Suppressor macrophage treated with lipopolysaccharide for 4 hours (primary cell): ENCODE measurements at regions not wholly inside any gene's neighbourhood (a gene's known extent, or its start where the extent isn't known, plus 50 kb on each side); places are given as distances from the start of the nearest gene placed in this dataset.
"Not testable (repeated sequence)": the region's sequence is repeated elsewhere in the genome, so short reads cannot be mapped to it uniquely, and the experiment has no call there.

Experiments used
- DNase-seq: peaks from one replicate; pipeline ENCODE4 v3.0.0-alpha.2; 2020

GRCh38 chr7:39758234-39758970 lies 135.0 kb downstream of the RALA start:
- DNase-seq: no peak

DNA sequence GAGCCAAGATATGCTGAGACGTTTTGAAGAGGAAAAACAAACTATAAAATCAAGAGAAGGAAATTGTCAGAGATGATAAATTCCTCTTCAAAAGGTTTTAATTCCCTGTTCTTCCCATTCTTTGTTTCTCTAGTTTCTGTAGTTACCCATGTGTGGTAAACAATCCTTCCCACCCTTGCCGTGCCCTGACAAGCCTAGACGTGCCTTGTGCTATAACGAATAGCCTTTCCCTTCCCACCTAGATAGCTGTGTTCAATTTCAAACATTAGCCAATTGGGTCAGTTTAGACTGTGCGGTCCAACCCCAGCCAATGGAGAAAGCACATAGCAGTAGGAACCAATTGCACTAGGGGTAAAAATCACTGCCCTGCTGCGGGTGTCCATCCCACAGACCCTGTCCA lies 138.1 kb downstream of the RALA start:
- no peak for DNase-seq

- not testable (repeated sequence) for DNase-seq
These were observed 139.1 kb downstream of the RALA start for GRCh38 chr7:39762466-39762865.

DNA sequence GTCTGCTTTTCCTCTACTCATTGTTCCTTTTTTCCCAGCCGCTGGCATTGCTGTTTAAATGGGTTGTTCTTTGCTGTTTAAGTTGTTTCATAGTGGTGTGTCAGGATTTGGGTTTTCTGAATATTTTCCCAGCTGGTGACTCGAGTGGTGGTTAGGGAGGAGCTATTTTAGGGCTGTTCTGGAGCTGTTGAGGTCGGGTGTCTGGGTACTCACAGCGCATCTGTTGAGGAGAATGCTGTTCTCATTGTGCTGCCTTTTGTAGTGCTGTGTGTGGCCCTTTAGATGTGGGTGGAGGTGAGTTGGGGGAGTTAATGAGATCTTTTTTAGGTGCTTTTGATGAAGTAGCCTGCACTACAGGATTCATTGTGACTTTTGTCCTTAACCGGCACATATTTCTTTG lies 139.5 kb downstream of the RALA start:
- not testable (repeated sequence) for DNase-seq

DNA sequence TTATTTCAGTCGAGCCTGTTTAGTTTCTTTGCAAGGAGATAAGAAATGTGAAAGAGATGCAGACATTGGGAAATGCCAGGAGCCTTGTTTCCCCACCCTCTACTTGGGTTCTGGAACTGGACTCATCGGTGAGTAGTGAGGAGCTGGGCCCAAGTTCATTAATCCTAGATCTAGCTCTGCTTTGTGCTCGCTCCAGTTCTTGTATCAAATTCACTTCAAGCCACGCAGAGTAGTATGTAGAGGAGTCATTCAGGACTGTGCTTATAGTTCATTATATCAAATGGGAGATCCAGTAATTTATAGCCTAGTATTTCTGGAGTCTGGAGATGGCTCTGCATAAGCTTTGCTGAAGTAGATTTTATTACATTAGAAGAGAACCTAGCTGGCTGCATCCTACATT lies 142.5 kb downstream of the RALA start:
- DNase-seq: not testable (repeated sequence)

DNA sequence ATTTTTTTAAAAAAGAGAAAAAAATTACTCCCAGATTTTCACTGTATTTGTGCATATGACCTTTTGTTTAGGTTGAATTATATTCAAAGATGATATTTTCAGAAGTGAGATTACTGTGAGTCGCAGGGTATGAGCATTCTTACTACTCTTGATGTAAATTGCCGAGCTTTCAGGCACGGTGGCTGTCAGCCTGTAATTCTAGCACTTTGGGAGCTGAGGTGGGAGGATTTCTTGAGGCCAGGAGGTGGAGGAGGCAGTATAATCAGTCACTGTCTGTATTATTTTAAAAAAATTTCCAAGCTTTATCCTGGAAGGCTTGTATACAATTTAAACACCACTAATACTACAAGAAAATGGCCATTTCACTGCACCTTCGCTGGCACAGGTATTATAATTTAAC lies 145.1 kb downstream of the RALA start:
- DNase-seq: not testable (repeated sequence)

DNA sequence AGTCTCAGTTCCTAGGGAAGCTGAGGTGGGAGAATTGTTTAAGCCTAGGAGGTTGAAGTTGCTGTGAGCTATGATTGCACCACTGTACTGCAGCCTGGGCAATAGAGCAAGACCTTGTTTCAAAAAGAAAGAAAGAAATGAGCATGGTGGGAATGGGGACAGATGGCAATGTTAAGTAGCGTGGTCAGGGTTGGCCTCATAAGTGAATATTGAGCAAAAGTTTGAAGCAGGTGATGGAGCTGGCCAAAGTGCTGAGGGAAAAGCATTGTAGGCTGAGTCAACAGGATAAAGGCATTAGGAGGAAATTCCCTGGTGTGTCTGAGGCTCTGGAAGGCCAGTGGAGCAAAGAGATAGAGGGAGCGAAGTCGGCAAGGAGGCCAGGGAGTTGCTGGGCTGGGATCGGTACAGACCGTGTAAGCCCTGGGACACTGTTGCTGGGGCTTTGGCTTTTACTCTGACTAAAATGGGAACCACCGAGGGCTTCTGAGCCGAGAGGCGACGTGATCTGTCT lies 151.0 kb downstream of the RALA start:
- DNase-seq: not testable (repeated sequence)

DNA sequence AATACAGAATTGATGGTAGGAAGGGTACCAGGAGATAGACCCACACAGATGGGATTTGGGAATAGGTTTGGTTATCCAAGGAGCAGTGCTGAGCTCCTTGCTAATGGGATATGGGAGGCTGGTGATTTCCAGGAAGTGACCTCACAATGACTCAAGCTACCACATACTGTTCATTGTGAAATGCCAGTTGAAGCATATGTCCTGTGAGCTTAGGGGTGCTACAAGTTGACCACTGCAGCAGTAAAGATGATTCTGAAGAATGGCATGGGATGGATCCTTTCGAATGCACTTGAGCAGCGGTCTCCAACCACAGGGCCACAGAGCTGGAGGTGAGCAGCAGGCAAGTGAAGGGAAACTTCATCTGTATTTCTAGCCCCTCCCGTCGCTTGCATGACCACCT lies 158.2 kb downstream of the RALA start:
- DNase-seq: peak; percentile 3

DNA sequence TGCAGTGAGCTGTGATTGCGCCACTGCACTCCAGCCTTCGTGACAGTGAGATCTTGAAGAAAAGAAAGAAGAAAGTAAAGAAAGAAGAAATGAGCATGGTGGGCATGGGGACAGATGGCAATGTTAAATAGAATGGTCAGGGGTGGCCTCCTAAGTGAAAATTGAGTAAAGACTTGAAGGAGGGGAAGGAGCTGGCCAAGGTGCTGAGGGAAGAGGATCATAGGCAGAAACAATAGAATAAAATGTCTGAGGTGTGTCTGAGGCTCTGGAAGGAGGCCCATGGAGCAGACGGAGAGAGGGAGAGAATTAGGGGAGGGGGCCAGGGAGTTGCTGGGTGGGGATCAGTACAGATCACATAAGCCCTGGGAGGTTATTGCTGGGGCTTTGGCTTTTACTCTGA lies 163.1 kb downstream of the RALA start:
- not testable (repeated sequence) for DNase-seq

DNA sequence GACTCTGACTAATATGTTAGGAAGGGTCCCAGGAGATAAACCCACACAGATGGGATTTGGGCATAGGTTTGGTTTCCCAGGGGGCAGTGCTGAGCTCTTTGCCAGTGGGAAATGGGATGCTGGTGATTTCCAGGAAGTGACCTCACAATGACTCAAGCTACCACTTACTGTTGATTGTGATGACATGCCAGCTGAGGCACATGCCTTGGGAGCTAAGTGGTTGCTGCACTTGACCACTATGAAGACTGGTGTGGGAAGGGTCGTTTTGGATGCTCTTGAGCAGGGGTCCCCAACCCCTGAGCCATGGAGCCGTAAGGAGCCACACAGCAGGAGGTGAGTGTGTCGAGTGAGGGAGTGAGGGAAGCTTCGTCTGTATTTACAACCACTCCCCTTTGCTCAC lies 159.0 kb upstream of the CDK13 start:
- peak; percentile 6 for DNase-seq

GRCh38 chr7:39791911-39792310 lies 158.1 kb upstream of the CDK13 start:
- DNase-seq: not testable (repeated sequence)

DNA sequence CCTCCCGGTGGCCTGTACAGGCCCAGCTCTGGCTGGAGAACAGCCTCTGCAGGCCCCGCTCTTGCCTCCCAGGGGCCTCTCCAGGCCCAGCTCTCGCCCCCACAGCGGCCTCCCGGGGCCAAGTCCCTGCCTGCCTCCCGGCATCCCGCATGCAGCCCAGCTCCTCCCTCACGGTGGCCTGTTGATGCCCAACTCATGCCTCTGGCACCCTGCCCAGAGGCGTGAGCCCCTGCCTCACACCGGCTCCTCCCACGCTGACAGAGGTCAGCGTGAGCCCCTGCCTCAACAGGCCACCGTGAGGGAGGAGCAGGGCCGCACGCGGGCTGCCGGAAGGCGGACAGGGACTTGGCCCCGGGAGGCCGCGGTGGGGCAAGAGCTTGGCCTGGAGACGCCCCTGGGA lies 157.0 kb upstream of the CDK13 start:
- not testable (repeated sequence) for DNase-seq

- DNase-seq: not testable (repeated sequence)
These were observed 156.2 kb upstream of the CDK13 start for GRCh38 chr7:39793851-39794250.

DNA sequence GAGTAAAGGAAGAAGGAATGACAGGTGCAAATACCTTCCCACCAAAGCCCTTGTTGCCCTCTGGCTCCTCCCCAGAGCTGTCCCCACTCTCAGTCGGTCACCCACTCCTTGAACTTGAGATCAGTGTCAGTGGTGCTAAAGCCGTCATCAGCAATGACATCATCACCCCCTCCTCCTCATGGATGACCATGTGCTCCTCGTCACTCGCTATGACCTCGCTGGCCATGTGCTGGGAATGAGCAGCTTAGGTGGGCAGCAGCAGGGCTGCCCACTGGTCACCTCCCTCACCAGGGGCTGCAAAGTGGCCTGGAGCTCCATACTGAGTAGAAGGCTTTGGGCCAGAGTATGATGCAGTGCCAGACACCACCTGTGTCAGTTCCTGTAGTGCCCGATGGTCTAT lies 153.1 kb upstream of the CDK13 start:
- DNase-seq: not testable (repeated sequence)

DNA sequence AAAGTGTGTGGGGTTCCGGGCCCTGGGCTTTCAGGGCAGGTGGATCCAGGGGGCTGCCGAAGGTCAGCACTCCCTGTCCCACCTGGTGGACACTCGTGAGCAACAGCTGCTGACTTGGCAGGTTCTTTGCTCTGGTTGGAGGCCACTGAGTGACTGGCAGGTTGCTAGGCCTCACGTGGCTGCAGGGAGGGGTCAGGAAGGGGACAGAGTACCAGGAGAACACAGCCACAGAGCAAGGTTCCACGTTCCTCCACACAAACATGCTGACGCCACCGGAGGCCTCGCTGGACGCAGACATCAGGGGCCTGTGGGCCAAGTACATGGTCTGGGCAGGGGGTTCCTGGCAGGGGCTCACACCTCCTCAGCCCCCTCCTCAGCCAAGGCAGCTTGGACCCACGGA lies 152.0 kb upstream of the CDK13 start:
- not testable (repeated sequence) for DNase-seq

DNA sequence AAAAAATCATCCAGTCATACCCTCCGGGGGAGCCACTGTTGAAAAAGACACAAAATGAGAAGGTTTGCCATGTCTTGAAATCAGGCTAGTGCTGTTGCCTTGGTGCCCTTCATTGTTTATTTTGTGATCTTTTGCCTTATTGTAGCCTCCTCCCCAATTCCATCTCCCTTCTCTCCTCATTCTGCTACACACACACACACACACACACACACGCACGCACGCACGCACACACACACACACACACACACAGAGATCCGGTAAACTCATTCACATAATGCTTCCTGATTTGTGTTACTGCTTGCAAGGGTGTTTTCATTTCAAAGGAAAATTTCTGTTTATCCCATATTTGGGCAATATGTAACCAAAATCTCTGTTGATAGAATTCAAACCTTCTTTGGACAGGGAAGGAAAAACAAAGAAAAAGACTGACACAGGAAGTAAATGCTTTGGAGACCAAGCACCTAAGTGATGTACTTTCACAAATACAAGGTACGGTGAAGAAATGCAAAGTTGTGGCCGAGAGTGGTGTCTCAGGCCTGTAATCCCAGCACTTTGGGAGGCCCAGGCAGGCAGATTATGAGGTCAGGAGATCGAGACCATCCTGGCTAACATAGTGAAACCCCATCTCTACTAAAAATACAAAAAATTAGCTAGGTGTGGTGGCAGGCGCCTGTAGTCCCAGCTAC lies 141.1 kb upstream of the CDK13 start:
- DNase-seq: no peak

GRCh38 chr7:39810204-39810642 lies 139.8 kb upstream of the CDK13 start:
- no peak for DNase-seq

DNA sequence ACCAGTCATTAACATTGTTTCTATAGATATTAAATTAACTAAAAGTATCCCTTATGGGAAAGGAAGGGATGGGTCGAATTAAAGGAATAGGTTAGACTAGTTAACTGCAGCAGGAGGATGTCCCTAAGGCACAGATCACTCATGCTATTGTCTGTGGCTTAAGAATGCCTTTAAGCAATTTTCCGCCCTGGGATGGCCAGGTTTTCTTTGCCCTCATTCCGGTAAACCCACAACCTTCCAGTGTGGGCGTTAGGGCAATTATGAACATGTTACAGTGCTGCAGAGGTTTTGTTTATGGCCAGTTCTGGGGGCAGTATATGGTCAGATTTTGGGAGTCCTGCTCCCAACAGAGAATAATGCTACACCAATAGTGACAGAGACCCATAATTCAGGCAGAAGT lies 139.3 kb upstream of the CDK13 start:
- DNase-seq: no peak

GRCh38 chr7:39811161-39811614 lies 138.9 kb upstream of the CDK13 start:
- DNase-seq: no peak

- no peak for DNase-seq
These were observed 133.5 kb upstream of the CDK13 start for GRCh38 chr7:39816462-39817060.

DNA sequence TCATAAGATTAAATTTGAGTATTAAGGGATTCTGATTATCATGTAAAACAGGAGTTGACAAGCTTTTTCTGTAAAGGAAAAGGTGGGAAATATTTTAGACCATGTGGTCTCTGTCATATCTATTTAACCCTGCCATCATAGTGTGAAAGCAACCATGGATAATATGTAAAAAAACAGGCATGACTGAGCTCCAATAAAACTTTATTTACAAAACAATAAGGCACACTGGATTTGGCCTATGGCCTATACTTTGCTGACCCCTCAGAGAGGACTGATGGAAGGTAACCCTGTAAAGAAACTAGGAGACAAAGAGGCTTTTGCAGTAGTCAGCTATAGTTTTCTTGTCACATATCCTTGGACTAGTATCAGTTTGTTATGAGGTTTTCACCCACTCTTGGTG lies 130.5 kb upstream of the CDK13 start:
- DNase-seq: no peak

DNA sequence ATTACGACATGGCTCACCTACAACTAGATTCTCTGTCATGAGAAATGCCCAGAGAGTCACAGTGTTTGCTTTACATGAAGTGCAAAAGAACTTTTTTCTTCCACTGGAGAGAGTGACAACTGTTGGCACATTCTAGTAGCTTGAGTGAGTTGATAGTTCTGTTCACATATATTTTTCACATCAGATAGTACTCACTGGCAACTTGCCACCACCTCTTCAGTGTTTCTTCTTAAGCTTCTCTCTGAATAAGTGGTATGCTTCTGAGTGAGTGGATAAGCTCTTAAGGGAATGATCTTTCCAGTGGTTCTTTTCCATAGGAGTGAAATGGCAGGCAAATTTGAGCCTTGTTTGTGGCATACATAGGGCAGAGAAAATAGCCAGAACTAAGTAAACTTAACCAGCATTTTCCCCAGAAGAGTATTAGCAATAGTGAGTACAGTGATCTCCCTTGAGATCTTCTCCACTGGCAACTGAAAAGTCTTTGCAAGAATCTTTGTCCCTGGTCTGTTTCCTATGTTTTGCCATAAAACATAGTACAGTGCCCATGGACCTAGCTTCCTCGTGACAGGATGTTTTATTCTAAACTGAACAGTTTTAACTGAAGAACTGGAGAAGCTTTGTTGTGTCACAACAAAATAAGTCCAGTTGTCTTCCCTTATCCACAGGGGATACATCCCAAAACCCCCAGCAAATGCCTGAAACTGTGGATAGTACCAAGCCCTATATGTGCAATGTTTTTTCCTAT lies 125.4 kb upstream of the CDK13 start:
- no peak for DNase-seq

GRCh38 chr7:39825401-39825980 lies 124.6 kb upstream of the CDK13 start:
- no peak for DNase-seq
